Right atrium auricular region (tissue), 2 donors: ENCODE measurements at regions not wholly inside any gene's neighbourhood (a gene's known extent, or its start where the extent isn't known, plus 50 kb on each side); places are given as distances from the start of the nearest gene placed in this dataset.
"Not testable (repeated sequence)": the region's sequence is repeated elsewhere in the genome, so short reads cannot be mapped to it uniquely, and the experiment has no call there.

Experiments used
- DNase-seq: peaks from one replicate; pipeline ENCODE4 v3.0.0-alpha.2; 2019; ENCODE audit warnings: low spot score
- H3K27ac ChIP-seq, 2 donors: fragments of 200-600 bp; sonication (generic); 1 replicate in 1 of 2; 2 replicates in 1 of 2; pipeline ENCODE4 v1.5.1; 2016 to 2019
- H3K27me3 ChIP-seq, 2 donors: fragments of 200-600 bp; sonication (generic); one replicate each; pipeline versions ENCODE4 v1.5.1 to v1.6.0; 2017 to 2019
- H3K36me3 ChIP-seq: fragments of 200-600 bp; sonication (generic); one replicate; pipeline ENCODE4 v1.5.1; 2016
- H3K4me1 ChIP-seq, 2 donors: fragments of 200-600 bp; sonication (generic); one replicate each; pipeline versions ENCODE4 v1.5.1 to v1.6.0; 2017 to 2019
- H3K4me3 ChIP-seq, 2 donors: fragments of 200-600 bp; sonication (generic); 1 replicate in 1 of 2; 2 replicates in 1 of 2; pipeline ENCODE4 v1.5.1; 2017 to 2019; ENCODE audit warnings: mild to moderate bottlenecking in 1 of 2, moderate library complexity in 1 of 2
- H3K9me3 ChIP-seq, 2 donors: fragments of 200-600 bp; sonication (generic); one replicate each; pipeline ENCODE4 v1.5.1; 2019
- TF ChIP-seq, protein P1 (sequence below), 2 donors: fragments of 200-600 bp; sonication (generic); IDR thresholded peaks; one replicate each; pipeline ENCODE4 v1.5.1; 2019; ENCODE audit warnings: antibody characterized with exemption in 2 of 2

DNA sequence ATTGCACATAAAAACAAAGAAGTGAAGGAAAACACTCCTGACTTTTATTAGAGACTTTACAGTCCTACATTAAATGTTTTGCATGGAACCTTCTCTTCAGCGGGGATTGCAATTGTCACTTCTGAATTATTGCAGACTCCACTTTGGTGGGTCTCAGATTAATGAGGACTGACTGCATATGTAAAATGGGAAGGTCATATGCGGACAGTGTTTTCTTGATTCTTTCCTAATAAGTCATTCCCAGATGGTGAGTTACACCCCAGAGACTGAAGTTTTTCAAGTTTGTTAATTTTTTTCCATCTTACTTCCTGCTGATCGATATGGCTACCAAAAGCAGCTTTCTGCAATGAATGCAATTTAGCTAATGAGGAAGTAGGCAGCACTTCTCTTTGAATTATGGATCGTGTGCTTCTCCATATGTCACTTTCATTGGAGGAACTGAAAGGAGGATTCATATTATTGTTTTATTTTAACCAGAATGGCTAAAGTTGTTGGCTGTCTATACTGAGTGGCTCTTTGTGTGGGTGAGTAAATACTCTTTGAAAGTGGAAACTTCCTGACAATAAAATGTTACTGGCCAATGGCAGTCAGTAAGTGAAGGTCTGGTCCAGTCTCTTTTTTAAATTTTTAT, 119.3 kb upstream of the CLNK start:
- H3K27me3 ChIP-seq: no peaks in the 10 kb centered on the region
- peaks cover 2 to 4% of the 10 kb centered on the region in 2 donors for H3K9me3 ChIP-seq
- no peak overlapping the region for H3K4me3 ChIP-seq
- no peaks in the 10 kb centered on the region for H3K36me3 ChIP-seq
- H3K27ac ChIP-seq: no peak overlapping the region
- TF ChIP-seq, protein P1, sequence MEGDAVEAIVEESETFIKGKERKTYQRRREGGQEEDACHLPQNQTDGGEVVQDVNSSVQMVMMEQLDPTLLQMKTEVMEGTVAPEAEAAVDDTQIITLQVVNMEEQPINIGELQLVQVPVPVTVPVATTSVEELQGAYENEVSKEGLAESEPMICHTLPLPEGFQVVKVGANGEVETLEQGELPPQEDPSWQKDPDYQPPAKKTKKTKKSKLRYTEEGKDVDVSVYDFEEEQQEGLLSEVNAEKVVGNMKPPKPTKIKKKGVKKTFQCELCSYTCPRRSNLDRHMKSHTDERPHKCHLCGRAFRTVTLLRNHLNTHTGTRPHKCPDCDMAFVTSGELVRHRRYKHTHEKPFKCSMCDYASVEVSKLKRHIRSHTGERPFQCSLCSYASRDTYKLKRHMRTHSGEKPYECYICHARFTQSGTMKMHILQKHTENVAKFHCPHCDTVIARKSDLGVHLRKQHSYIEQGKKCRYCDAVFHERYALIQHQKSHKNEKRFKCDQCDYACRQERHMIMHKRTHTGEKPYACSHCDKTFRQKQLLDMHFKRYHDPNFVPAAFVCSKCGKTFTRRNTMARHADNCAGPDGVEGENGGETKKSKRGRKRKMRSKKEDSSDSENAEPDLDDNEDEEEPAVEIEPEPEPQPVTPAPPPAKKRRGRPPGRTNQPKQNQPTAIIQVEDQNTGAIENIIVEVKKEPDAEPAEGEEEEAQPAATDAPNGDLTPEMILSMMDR (IDR thresholded peaks at IDR 0.05): no peak
- no peaks in the 10 kb centered on the region for H3K4me1 ChIP-seq
- no peak for DNase-seq

DNA sequence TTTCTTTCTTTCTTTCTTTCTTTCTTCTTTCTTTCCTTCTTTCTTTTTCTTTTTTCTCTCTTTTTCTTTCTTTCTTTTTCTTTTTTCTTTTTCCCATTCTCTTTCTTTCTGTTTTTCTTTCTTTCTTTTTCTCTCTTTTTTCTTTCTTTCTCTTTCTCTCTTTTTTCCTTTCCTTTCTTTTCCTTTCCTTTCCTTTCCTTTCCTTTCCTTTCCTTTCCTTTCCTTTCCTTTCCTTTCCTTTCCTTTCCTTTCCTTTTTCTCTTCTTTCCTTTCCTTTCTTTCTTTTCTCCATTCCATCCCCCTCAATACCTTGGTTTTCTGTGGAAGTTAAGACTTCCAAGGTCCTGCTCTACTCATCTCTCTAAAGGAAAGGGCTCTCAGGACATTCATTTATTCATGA, 102.8 kb upstream of the CLNK start:
- TF ChIP-seq, protein P1 (IDR thresholded peaks at IDR 0.05): no peak
- H3K4me1 ChIP-seq: no peaks in the 10 kb centered on the region
- no peaks in the 10 kb centered on the region for H3K36me3 ChIP-seq
- no peak overlapping the region for H3K4me3 ChIP-seq
- no peaks in the 10 kb centered on the region for H3K9me3 ChIP-seq
- DNase-seq: no peak
- no peak overlapping the region for H3K27ac ChIP-seq
- H3K27me3 ChIP-seq: no peaks in the 10 kb centered on the region

DNA sequence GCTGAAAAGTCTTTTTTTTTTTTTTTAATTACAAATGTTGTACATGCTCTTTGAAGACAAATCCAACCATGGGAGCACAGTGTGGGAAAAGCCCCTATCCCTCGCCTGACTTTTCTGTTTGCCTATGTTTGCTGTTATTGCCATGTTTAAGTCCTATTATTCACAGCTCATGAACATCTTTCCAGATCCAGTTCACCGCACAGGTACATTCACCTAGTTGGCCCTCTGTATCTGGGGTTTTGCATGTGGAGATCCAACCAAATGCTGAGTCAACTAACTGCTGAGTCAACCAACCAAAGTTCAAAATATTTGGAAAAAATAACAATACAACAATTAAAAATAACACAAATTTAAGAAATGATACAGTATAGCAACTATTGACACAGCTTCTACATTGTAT, 100.1 kb upstream of the CLNK start:
- Histone ChIP-seq H3K4me1 (no peaks in the 10 kb centered on the region), H3K36me3 (no peaks in the 10 kb centered on the region), H3K4me3 (no peak overlapping the region), H3K27me3 (no peaks in the 10 kb centered on the region), H3K27ac (no peak overlapping the region), H3K9me3 (no peaks in the 10 kb centered on the region)
- TF ChIP-seq, protein P1 (IDR thresholded peaks at IDR 0.05): no peak
- DNase-seq: no peak

DNA sequence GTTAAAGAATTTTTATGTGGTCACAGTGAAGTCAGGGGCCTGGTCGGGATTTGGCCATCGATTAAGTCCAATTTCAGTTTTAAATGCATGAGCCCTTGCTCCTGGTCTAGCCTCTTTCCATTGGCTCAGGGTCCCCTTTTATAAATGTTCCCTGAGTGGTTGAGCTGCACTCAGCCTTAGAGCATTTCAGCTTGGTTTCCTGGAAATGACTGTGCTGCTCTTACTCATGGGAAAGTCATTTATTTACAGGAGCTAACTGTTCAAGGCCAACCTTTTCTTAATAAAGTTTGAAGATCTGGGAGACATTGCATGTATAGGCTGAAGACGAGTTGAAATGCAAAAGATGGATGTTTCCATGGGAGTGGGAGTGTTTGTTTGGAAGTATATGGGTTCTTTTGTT, 98.8 kb upstream of the CLNK start:
- DNase-seq: no peak
- TF ChIP-seq, protein P1 (IDR thresholded peaks at IDR 0.05): no peak
- no peak overlapping the region for H3K27ac ChIP-seq

DNA sequence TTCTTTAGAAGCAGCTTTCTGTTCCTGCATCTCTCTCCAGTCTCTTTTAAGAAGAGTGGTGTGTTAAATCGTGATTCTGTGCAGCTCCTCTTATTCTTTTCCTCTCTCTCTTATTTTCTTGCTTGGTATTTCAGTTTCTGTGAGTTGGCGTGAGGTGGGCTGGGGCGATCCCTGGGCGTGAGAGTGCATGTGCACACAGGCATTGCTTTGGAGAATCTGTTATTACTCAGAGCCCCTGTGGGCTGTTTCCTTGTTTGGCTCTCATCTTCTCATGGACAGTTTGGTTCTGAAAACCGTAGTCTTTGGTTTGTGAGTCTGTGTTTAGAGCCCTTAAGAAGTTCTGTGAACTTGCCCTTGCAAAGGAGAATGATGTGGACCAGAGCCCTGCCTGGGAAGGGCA, 97.2 kb upstream of the CLNK start:
- H3K36me3 ChIP-seq: no peaks in the 10 kb centered on the region
- H3K4me1 ChIP-seq: no peaks in the 10 kb centered on the region
- H3K27ac ChIP-seq: no peak overlapping the region
- H3K9me3 ChIP-seq: no peaks in the 10 kb centered on the region
- no peaks in the 10 kb centered on the region for H3K27me3 ChIP-seq
- no peak overlapping the region for H3K4me3 ChIP-seq
- TF ChIP-seq, protein P1 (IDR thresholded peaks at IDR 0.05): no peak
- no peak for DNase-seq

More for the DNA sequence above, 98.8 kb upstream of the CLNK start:
- Histone ChIP-seq H3K36me3 (no peaks in the 10 kb centered on the region), H3K4me1 (no peaks in the 10 kb centered on the region), H3K4me3 (no peak overlapping the region), H3K27me3 (no peaks in the 10 kb centered on the region), H3K9me3 (no peaks in the 10 kb centered on the region)

DNA sequence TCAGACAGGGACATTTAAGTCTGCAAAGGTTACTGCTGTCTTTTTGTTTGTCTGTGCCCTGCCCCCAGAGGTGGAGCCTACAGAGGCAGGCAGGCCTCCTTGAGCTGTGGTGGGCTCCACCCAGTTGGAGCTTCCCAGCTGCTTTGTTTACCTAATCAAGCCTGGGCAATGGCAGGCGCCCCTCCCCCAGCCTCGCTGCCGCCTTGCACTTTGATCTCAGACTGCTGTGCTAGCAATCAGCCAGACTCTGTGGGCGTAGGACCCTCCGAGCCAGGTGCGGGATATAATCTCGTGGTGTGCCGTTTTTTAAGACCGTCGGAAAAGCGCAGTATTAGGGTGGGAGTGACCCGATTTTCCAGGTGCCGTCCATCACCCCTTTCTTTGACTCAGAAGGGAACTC, 96.2 kb upstream of the CLNK start:
- not testable (repeated sequence) for DNase-seq, H3K27ac ChIP-seq, H3K9me3 ChIP-seq, H3K27me3 ChIP-seq, H3K4me3 ChIP-seq, H3K4me1 ChIP-seq, H3K36me3 ChIP-seq

DNA sequence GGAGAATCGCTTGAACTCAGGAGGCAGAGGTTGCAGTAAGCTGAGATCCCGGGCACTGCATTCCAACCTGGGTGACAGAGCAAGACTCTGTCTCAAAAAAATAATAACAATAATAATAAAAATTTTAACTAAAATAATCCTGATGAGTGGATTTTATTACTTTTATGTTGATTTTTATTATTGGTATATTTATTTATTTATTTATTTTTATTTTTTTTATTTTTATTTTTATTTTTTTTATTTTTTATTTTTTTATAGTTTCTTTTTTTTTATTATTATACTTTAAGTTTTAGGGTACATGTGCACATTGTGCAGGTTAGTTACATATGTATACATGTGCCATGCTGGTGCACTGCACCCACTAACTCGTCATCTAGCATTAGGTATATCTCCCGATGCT, 90.6 kb upstream of the CLNK start:
- not testable (repeated sequence) for H3K9me3 ChIP-seq, H3K27me3 ChIP-seq, H3K4me3 ChIP-seq, H3K36me3 ChIP-seq, H3K27ac ChIP-seq, DNase-seq, H3K4me1 ChIP-seq
